HUES64 (cell line): ENCODE measurements at regions not wholly inside any gene's neighbourhood (a gene's known extent, or its start where the extent isn't known, plus 50 kb on each side); places are given as distances from the start of the nearest gene placed in this dataset.
"Not testable (repeated sequence)": the region's sequence is repeated elsewhere in the genome, so short reads cannot be mapped to it uniquely, and the experiment has no call there.

Experiments
- H3K27ac ChIP-seq: 2 replicates; pipeline ENCODE4 v1.7.0; 2013; ENCODE audit warnings: low read depth, low read length, inconsistent platforms
- H3K27me3 ChIP-seq: 2 replicates; pipeline ENCODE4 v1.6.1; 2013; ENCODE audit warnings: mild to moderate bottlenecking, low read length; ENCODE audit not compliant: insufficient read depth
- H3K36me3 ChIP-seq: 2 replicates; pipeline ENCODE4 v1.6.1; 2013; ENCODE audit warnings: mild to moderate bottlenecking, low read length; ENCODE audit not compliant: insufficient read depth
- H3K4me1 ChIP-seq: 2 replicates; pipeline ENCODE4 v1.6.1; 2013; ENCODE audit warnings: mild to moderate bottlenecking, low read length, moderate library complexity; ENCODE audit not compliant: insufficient read depth
- H3K4me3 ChIP-seq: 2 replicates; pipeline ENCODE4 v1.5.1; 2013; ENCODE audit warnings: mild to moderate bottlenecking, low read length, moderate library complexity
- H3K9ac ChIP-seq: 2 replicates; pipeline ENCODE4 v1.6.1; 2013; ENCODE audit warnings: mild to moderate bottlenecking, low read depth, low read length
- H3K9me3 ChIP-seq: 2 replicates; pipeline ENCODE4 v1.6.1; 2013; ENCODE audit warnings: low read depth, low read length; ENCODE audit not compliant: insufficient read depth
- WGBS: fragments of 150-250, 120-280 bp; methylation state at CpG from one replicate; pipeline ENCODE4 v1.1.7; 2013; ENCODE audit warnings: missing lambda C conversion rate; 5-methylcytosine and 5-hydroxymethylcytosine counted together

DNA sequence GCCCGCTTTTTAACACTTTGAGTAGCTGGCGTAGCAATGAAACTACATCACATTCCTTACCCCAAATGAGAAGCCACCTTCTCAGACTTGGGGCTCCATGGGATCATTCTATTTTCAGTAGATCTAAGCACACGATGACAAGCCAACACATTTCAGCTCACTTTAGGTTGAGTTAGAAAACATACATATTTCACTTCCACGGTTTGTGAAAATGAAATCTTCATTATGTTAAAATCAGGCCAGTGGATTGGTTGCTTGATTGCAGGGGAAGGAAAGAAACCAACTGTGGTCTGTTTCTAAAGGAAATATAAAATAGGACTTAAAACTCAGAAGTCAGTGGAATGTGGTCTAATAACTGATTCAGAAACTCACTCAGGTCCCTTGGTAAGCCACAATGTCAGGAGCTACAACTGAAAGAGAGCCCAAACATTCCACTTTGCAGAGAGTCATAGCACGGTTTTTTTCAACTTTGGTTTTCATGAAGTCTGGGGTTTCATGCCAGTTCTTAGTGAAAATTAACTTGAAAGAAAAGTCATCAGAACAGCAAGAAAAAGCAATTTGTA is 82.3 kb upstream of the TIAM1 start:
- Histone ChIP-seq H3K9me3 (no peaks in the 10 kb centered on the region), H3K4me1 (peaks cover 10% of the 10 kb centered on the region; the same call in 1 of the 2 replicates), H3K36me3 (no peaks in the 10 kb centered on the region), H3K9ac (no peak overlapping the region), H3K27ac (0 out of 2 replicates have a peak overlapping the region, but pooled peaks have one; percentile 7), H3K27me3 (no peaks in the 10 kb centered on the region), H3K4me3 (no peak overlapping the region)
- 97% methylated on average over 5 of the region's 5 CpGs for WGBS

GRCh38 chr21:31425138-31425537 is 81.1 kb upstream of the TIAM1 start:
- no peak overlapping the region for H3K9ac ChIP-seq
- peaks cover 10% of the 10 kb centered on the region; the same call in 1 of the 2 replicates for H3K4me1 ChIP-seq
- H3K27me3 ChIP-seq = no peaks in the 10 kb centered on the region
- no peaks in the 10 kb centered on the region for H3K36me3 ChIP-seq
- no peaks in the 10 kb centered on the region for H3K9me3 ChIP-seq
- no peak overlapping the region for H3K4me3 ChIP-seq
- no peak overlapping the region for H3K27ac ChIP-seq
- 55% methylated on average over 5 of the region's 5 CpGs for WGBS

GRCh38 chr21:31424058-31424457 is 80.0 kb upstream of the TIAM1 start:
- Histone ChIP-seq H3K9me3 (no peaks in the 10 kb centered on the region), H3K27ac (no peak overlapping the region; the same call in 1 of the 2 replicates), H3K4me3 (no peak overlapping the region), H3K27me3 (no peaks in the 10 kb centered on the region), H3K9ac (no peak overlapping the region), H3K36me3 (no peaks in the 10 kb centered on the region), H3K4me1 (peaks cover 10% of the 10 kb centered on the region; the same call in 1 of the 2 replicates)
- WGBS = 97% methylated on average over 6 of the region's 6 CpGs

DNA sequence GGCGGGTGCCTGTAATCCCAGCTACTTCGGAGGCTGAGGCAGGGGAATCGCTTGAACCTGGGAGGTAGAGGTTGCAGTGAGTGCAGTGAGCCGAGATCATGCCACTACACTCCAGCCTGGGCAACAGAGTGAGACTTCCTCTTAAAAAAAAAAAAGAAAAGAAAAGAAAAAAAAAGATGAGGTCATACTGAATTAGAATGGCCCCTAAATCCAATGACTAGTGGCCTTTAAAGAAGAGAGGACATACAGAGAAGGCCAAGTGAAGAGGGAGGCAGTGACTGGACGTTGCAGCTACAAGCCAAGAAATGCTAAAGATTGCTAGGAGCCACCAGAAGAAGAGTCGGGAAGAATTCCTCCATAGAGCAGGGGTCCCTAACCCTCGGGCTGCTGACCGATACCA is 76.9 kb upstream of the TIAM1 start:
- H3K9ac ChIP-seq = no peak overlapping the region
- 93% methylated on average over 8 of the region's 8 CpGs for WGBS

GRCh38 chr21:31420354-31420753 is 76.3 kb upstream of the TIAM1 start:
- Histone ChIP-seq H3K4me3 (no peak overlapping the region), H3K27me3 (no peaks in the 10 kb centered on the region), H3K27ac (no peak overlapping the region), H3K36me3 (no peaks in the 10 kb centered on the region), H3K4me1 (peaks cover 15% of the 10 kb centered on the region), H3K9ac (no peak overlapping the region), H3K9me3 (no peaks in the 10 kb centered on the region)
- 96% methylated on average over 1 of the region's 1 CpG for WGBS

More for the DNA sequence above, 76.9 kb upstream of the TIAM1 start:
- Histone ChIP-seq H3K9me3 (no peaks in the 10 kb centered on the region), H3K27ac (no peak overlapping the region), H3K36me3 (no peaks in the 10 kb centered on the region), H3K4me1 (peaks cover 15% of the 10 kb centered on the region), H3K27me3 (no peaks in the 10 kb centered on the region), H3K4me3 (no peak overlapping the region)

DNA sequence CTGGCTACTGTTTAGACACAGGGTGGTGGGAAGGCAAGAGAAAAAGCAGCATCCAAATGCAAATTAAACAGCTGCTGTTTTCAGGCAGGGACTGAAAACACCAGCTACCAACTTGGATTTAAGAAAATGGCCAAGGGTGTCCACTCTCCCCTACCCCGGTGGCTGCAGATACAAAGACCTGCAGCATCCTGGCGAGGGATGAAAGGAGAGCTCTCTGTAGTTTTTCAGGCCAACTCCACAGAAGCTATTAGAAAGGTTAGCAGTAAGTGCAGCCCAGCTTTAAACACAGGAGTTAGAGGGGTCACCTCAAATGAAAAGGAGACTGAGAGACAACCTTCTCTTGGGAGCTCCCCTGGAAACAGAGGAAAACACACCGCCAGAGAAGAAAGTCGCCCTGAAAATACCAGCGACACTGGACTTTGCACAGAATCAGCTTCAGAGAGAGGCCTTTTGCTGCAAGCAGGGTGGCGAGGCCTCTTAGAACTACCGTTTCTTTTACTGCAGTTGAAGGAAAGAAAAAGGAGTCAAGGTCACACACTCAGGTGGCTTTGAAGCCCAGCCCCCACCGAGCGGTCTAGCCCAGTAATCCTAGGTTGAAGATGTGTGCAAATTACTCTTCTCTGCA is 74.4 kb upstream of the TIAM1 start:
- Histone ChIP-seq H3K9ac (no peak overlapping the region), H3K4me1 (peaks cover 8% of the 10 kb centered on the region), H3K27ac (no peak overlapping the region), H3K36me3 (no peaks in the 10 kb centered on the region), H3K4me3 (no peak overlapping the region), H3K9me3 (no peaks in the 10 kb centered on the region), H3K27me3 (no peaks in the 10 kb centered on the region)
- WGBS = 77% methylated on average over 9 of the region's 9 CpGs

DNA sequence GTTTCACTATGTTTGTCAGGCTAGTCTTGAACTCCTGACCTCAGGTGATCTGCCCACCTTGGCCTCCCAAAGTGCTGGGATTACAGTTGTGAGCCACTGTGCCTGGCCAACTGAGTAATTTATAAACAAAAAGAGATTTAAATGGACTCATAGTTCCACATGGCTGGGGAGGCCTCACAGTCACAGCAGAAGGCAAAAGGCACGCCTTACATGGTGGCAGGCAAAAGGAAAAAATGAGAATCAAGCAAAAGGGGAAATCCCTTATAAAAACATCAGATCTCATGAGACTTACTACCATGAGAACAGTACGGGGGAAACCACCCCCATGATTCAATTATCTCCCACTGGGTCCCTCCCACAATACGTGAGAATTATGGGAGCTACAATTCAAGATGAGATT is 73.2 kb upstream of the TIAM1 start:
- H3K4me3 ChIP-seq, H3K36me3 ChIP-seq, H3K27me3 ChIP-seq, H3K4me1 ChIP-seq, H3K9ac ChIP-seq, H3K27ac ChIP-seq, H3K9me3 ChIP-seq: not testable (repeated sequence)
- 100% methylated on average over 3 of the region's 3 CpGs for WGBS

- WGBS = 97% methylated on average over 2 of the region's 2 CpGs
Measured at GRCh38 chr21:31416465-31416864, 72.4 kb upstream of the TIAM1 start.

GRCh38 chr21:31414263-31415000 is 70.4 kb upstream of the TIAM1 start:
- WGBS = 96% methylated on average over 12 of the region's 12 CpGs
- Histone ChIP-seq H3K4me3 (no peak overlapping the region), H3K9ac (no peak overlapping the region), H3K4me1 (peaks cover 8% of the 10 kb centered on the region), H3K27me3 (no peaks in the 10 kb centered on the region), H3K27ac (no peak overlapping the region), H3K9me3 (no peaks in the 10 kb centered on the region), H3K36me3 (peaks cover 2% of the 10 kb centered on the region; the same call in 1 of the 2 replicates)

More at GRCh38 chr21:31416465-31416864, 72.4 kb upstream of the TIAM1 start:
- no peak overlapping the region for H3K9ac ChIP-seq
- no peak overlapping the region for H3K4me3 ChIP-seq
- H3K27me3 ChIP-seq = no peaks in the 10 kb centered on the region
- H3K36me3 ChIP-seq = no peaks in the 10 kb centered on the region
- no peak overlapping the region for H3K27ac ChIP-seq
- H3K4me1 ChIP-seq = peaks cover 8% of the 10 kb centered on the region
- no peaks in the 10 kb centered on the region for H3K9me3 ChIP-seq

DNA sequence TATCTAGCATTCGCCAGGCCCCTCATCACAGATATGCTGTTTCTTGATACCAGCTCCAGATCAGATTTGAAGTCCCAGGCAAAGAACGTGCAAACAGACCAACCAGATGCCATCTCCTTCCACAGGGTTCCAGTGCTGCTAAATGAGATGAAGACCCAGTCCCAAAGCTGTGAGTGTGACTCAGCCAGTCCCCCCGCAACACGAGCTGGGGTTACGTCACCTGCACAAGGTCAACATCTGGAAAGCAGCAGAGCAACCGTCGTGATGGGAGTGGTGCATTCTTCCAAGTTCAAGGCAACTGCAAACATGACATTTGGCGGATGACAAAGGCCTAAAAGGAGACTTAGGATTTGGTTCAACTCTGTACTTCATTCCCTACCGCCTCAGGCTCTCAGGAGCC is 69.6 kb upstream of the TIAM1 start:
- no peak overlapping the region for H3K9ac ChIP-seq
- H3K4me1 ChIP-seq = peaks cover 5% of the 10 kb centered on the region
- H3K4me3 ChIP-seq = no peak overlapping the region
- no peaks in the 10 kb centered on the region for H3K9me3 ChIP-seq
- H3K36me3 ChIP-seq = peaks cover 2% of the 10 kb centered on the region; the same call in 1 of the 2 replicates
- no peak overlapping the region for H3K27ac ChIP-seq
- 93% methylated on average over 9 of the region's 9 CpGs for WGBS
- H3K27me3 ChIP-seq = no peaks in the 10 kb centered on the region

DNA sequence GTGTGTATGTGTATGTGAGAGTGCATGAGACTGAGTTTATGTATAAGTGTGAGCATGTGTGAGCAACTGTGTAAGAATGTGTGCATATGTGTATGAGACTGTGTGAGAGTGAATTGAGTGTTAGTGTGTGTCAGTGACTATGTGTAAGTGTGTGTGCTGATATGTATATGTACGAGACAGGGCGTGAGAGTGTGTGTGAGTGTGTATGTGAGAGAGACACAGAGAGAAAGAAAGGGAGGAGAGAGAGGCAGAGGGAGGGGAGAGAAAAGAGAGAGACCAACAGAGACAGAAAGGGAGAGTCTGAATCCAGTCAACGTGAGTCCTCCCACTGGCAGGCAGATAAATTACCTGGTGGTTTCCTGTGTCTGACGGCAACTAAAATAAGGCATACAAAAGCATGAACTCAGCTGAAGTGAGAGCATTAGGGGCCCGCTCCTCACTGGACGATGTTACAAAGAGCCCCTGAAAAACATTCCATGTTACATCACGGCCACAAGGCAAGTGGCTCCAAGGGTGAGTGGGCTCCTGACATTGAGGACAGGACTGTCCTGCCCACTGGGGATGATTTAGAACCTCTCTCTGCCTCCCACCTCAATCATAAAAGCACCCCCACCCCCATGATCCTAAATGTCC is 66.6 kb upstream of the TIAM1 start:
- H3K27ac ChIP-seq = no peak overlapping the region
- 87% methylated on average over 7 of the region's 7 CpGs for WGBS
- H3K27me3 ChIP-seq = no peaks in the 10 kb centered on the region
- no peak overlapping the region for H3K9ac ChIP-seq
- peaks cover 2% of the 10 kb centered on the region; the same call in 1 of the 2 replicates for H3K36me3 ChIP-seq
- no peaks in the 10 kb centered on the region for H3K9me3 ChIP-seq
- H3K4me1 ChIP-seq = no peaks in the 10 kb centered on the region
- H3K4me3 ChIP-seq = no peak overlapping the region
